ENCODE measurements at regions not wholly inside any gene's neighbourhood (a gene's known extent, or its start where the extent isn't known, plus 50 kb on each side); places are given as distances from the start of the nearest gene placed in this dataset.

GRCh38 chr12:34605510-34605887, 583.2 kb downstream of the ALG10 start:
- TF ChIP-seq CTCF (IDR thresholded peaks at IDR 0.05; ENCODE audit: low read depth, low read length, poor library complexity, severe bottlenecking) (no peak), EZH2phosphoT487 (IDR thresholded peaks at IDR 0.05; ENCODE audit: borderline replicate concordance, low read length) (no peak)

Measured in DOHH2 (cell line).